Lower leg skin (tissue), 4 donors: ENCODE measurements at regions not wholly inside any gene's neighbourhood (a gene's known extent, or its start where the extent isn't known, plus 50 kb on each side); places are given as distances from the start of the nearest gene placed in this dataset.

ENCODE experiments used
- DNase-seq, 2 donors: peaks; one replicate each; pipeline ENCODE4 v3.0.0-alpha.2; 2019; ENCODE audit warnings: low spot score in 2 of 2
- H3K4me3 ChIP-seq: fragments of 200-600 bp; sonication (generic); 2 replicates; pipeline ENCODE4 v1.5.1; 2017; ENCODE audit warnings: mild to moderate bottlenecking, low read depth; ENCODE audit not compliant: poor library complexity, severe bottlenecking
- POLR2A ChIP-seq, 2 donors: fragments of 450-650 bp; IDR thresholded peaks; one replicate each; pipeline ENCODE4 v1.6.1; 2016 to 2017; ENCODE audit warnings: antibody characterized with exemption in 2 of 2, mild to moderate bottlenecking in 1 of 2, moderate library complexity in 1 of 2
- WGBS, 2 donors: methylation state at CpG; one replicate each; pipeline ENCODE4 v1.1.5; 2018; 5-methylcytosine and 5-hydroxymethylcytosine counted together
- intact Hi-C: fragments of 100-400 bp; cut with DNase I; formaldehyde crosslinking; loops from one replicate; pipeline ENCODE4 v1.15.0; 2023; ENCODE audit warnings: low total_unique reads
- TF ChIP-seq, protein P1 (sequence below), 3 donors: fragments of 450-650 bp; IDR thresholded peaks; one replicate each; pipeline ENCODE4 v1.5.1; 2016; ENCODE audit warnings: antibody characterized with exemption in 3 of 3, mild to moderate bottlenecking in 3 of 3, moderate library complexity in 2 of 3

DNA sequence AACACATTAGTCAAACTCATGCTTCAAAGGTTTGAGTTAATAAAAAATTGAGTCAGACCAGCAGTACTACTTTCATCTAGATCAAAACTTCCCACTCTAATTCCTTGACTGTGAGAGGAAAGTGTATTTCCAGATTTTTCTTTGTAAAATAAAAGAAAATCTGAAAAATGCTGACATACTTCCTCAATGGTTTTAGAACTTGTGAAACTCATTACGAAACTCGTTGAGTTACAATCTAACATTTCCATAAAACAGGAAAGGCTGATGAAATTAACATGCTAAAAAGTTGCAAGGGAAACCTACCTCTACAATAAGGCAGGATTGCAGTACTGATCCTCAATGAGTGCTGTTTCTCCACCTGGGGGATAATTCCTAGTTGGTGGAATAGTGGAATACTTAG, 217.8 kb upstream of the HCCS start:
- no peak overlapping the region for H3K4me3 ChIP-seq
- TF ChIP-seq, protein P1, sequence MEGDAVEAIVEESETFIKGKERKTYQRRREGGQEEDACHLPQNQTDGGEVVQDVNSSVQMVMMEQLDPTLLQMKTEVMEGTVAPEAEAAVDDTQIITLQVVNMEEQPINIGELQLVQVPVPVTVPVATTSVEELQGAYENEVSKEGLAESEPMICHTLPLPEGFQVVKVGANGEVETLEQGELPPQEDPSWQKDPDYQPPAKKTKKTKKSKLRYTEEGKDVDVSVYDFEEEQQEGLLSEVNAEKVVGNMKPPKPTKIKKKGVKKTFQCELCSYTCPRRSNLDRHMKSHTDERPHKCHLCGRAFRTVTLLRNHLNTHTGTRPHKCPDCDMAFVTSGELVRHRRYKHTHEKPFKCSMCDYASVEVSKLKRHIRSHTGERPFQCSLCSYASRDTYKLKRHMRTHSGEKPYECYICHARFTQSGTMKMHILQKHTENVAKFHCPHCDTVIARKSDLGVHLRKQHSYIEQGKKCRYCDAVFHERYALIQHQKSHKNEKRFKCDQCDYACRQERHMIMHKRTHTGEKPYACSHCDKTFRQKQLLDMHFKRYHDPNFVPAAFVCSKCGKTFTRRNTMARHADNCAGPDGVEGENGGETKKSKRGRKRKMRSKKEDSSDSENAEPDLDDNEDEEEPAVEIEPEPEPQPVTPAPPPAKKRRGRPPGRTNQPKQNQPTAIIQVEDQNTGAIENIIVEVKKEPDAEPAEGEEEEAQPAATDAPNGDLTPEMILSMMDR (IDR thresholded peaks at IDR 0.05), result no peak
- TF ChIP-seq POLR2A (IDR thresholded peaks at IDR 0.05), result no peak
- no peak for DNase-seq
- WGBS, 2 donors, result 64 to 66% methylated on average over 2 of the region's 2 CpGs
- intact Hi-C loops, result no loop called here

DNA sequence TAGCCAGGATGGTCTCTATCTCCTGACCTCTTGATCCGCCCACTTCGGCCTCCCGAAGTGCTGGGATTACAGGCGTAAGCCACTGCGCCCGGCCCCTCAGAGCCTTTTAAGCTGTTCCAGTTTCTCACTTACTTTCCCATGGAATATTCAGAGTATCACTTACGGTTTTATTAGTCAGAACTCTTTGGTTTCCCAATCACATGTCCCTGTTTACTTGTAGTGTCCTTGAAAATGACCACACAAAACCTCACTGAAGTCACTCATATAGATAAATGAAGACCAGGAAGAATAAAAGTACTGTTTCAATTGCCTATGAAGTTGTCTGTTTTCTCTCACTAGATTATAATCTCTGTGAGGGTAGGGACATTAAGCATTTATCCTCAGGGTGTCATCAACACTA, 217.2 kb upstream of the HCCS start:
- no peak for TF ChIP-seq POLR2A (IDR thresholded peaks at IDR 0.05)
- TF ChIP-seq, protein P1 (IDR thresholded peaks at IDR 0.05), result no peak
- 81 to 98% methylated on average over 7 of the region's 7 CpGs for WGBS, 2 donors
- intact Hi-C loops, result no loop called here
- no peak for DNase-seq
- H3K4me3 ChIP-seq, result no peak overlapping the region

DNA sequence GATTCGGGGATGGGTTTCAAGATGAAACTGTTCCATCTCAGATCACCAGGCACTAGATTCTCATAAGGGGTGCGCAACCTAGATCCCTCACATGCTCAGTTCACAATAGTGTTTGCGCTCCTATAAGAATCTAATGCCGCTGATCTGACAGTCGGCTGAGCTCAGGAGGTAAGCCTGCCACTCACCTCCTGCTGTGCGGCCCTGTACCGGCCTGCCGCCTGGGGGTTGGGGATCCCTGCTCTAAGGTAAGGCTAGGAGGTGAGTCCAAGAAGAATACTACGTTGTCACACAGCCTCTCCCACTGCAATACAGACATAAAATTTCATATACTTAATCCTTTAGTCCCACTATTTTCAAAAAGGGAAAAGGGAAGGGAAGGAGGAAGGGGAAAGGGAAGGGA, 213.4 kb upstream of the HCCS start:
- intact Hi-C loops, result no loop called here
- 83 to 84% methylated on average over 5 to 9 of the region's 9 CpGs for WGBS, 2 donors
- TF ChIP-seq POLR2A (IDR thresholded peaks at IDR 0.05), result no peak
- TF ChIP-seq, protein P1 (IDR thresholded peaks at IDR 0.05), result no peak
- no peak for DNase-seq
- no peak overlapping the region for H3K4me3 ChIP-seq

DNA sequence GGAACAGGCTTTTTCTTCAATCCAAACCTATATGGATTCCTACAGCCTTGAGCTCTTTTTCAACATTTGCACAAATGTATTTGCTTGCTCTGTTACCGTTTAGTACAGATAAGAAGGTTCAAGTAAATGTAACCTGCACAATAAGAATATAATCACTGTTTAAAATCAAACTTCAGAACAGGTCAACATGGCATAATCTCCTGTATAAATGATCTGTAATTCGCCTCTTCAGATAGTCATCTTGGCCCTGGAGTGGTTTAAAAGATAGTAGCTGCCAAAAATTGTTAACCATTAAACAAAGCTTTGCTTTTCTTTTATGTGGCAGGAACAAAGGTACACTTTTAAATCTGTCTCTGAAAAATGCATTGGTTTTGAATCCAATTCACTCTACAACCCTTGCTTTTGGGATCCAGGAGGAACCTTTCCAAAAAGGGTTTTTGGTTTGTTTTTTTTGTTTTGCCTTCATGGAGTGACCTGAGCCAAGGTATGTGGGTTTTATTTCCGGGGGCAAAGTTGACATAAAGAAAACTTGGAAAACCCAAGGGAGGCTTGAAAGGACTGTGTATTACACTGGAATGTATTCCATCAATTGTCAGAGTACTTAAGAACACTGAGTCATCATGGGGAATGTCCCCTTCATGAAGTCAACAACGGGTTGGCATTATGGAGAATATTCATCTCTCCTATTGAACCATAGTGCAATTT, 210.4 kb upstream of the HCCS start:
- intact Hi-C loops, result no loop called here
- no peak for DNase-seq
- 23 to 27% methylated on average over 4 of the region's 4 CpGs for WGBS, 2 donors
- TF ChIP-seq, protein P1 (IDR thresholded peaks at IDR 0.05), result no peak
- H3K4me3 ChIP-seq, result no peak overlapping the region

DNA sequence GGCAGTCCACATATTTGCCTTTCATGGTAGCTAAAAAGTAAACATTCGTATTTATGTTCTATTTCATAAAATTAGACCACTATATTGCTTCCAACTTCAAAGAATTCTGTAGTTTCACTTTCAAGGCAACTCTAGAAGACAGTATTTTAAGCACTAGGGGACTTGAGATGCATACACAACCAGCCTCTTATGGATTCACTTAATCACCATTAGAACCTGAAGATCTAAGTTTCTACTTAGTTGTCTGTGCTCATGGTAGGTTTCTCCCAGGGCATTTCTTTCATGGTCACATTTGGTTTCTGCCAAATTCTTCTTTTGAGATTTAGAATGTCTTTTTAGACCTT, 209.9 kb upstream of the HCCS start:
- intact Hi-C loops, result no loop called here
- TF ChIP-seq, protein P1 (IDR thresholded peaks at IDR 0.05), result no peak
- 41% methylated on average over 1 of the region's 1 CpG for WGBS, 2 donors
- no peak for DNase-seq
- H3K4me3 ChIP-seq, result no peak overlapping the region

DNA sequence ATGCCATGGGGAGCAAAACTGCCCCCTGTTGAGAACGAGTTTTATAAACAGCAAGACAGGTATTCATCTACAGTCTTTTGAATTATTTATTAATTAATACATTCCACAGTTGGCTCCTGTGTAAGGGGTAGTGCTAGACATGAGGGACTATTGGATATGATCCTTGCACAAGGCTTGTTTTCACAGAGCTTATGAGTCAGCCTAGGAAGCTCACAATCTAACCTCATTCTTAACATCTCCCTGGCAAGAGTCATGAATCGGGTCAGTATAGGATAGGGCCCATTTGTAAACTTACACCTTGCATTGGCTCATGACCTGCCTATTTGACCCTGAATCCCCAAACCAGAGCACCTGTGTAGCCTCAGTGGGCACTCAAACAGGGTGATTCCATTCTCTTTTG, 209.1 kb upstream of the HCCS start:
- WGBS, 2 donors, result 49 to 50% methylated on average over 2 of the region's 2 CpGs
- no peak for DNase-seq
- intact Hi-C loops, result no loop called here
- no peak overlapping the region for H3K4me3 ChIP-seq
- TF ChIP-seq, protein P1 (IDR thresholded peaks at IDR 0.05), result no peak
- no peak for TF ChIP-seq POLR2A (IDR thresholded peaks at IDR 0.05)
